ENCODE measurements at regions not wholly inside any gene's neighbourhood (a gene's known extent, or its start where the extent isn't known, plus 50 kb on each side); places are given as distances from the start of the nearest gene placed in this dataset.
A peak's percentile ranks its signal among the peaks of the same experiment; 100 is the strongest.

DNA sequence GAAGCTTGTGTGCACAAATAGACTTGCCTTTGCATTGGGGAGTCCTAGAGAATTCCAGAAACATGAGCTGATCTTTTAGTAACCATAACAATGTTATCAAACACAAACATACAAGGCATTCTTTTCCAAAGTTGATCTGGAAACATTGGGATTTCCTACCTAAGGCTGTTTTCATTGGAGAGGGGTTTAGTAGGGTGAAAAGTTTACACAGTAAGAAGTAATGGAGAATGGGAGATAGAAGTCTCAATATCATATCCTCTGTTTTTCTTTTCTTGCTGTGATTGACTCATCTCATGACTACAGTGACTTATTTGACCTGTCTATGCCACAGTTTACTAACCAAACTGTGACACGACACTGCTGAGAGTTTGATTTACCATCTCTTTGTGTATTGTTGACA lies 65.6 kb upstream of the PLA2G4A start:
- Histone ChIP-seq H3K27me3 (ENCODE audit: control insufficient read depth in 1 of 2, insufficient read depth in 2 of 2, low read length in 2 of 2) (no peaks in the 10 kb centered on the region), H3K27ac (ENCODE audit: extremely low read length, insufficient read depth, low read length) (no peak overlapping the region), H3K4me3 (replicated peaks in 1 of 3; ENCODE audit: insufficient read depth in 1 of 3, low read depth in 2 of 3, low read length in 3 of 3) (no peak overlapping the region), H3K79me2 (ENCODE audit: insufficient read depth, low read length) (no peaks in the 10 kb centered on the region), H3K9ac (ENCODE audit: insufficient read depth, low read depth, low read length) (no peak overlapping the region), H4K20me1 (ENCODE audit: insufficient read depth, low read length) (no peaks in the 10 kb centered on the region; the same call in 1 of the 2 replicates), H2AFZ (ENCODE audit: low read length) (no peak overlapping the region), H3K36me3 (replicated peaks in 1 of 2; ENCODE audit: control insufficient read depth in 1 of 2, insufficient read depth in 2 of 2, low read length in 2 of 2) (no peaks in the 10 kb centered on the region), H3K9me3 (ENCODE audit: low read length) (no peaks in the 10 kb centered on the region), H3K4me1 (ENCODE audit: insufficient read depth, low read length) (no peaks in the 10 kb centered on the region), H3K4me2 (ENCODE audit: low read depth, low read length) (no peak overlapping the region)
- WGBS (ENCODE audit: low lambda C conversion rate): 4% methylated on average over 1 of the region's 1 CpG
- in situ Hi-C loops (cut with HindIII; ENCODE audit: extremely low pct_ligation_motif_present, low pct_unique_long_range_greater_than_20kb) (no loop called here), intact Hi-C loops (cut with micrococcal nuclease; ENCODE audit: unreplicated experiment) (no loop called here)
- no peak for DNase-seq (ENCODE audit: low spot score)
- ATAC-seq: no peak
- no peak for FAIRE-seq
- ChIA-PET CTCF (ENCODE audit: low intra/inter-chr PET ratio, low total read pairs) (no interaction called here), POLR2A (no interaction called here)
- BruUV-seq (replicated peaks): no TSS peak
- TF ChIP-seq, protein P1, sequence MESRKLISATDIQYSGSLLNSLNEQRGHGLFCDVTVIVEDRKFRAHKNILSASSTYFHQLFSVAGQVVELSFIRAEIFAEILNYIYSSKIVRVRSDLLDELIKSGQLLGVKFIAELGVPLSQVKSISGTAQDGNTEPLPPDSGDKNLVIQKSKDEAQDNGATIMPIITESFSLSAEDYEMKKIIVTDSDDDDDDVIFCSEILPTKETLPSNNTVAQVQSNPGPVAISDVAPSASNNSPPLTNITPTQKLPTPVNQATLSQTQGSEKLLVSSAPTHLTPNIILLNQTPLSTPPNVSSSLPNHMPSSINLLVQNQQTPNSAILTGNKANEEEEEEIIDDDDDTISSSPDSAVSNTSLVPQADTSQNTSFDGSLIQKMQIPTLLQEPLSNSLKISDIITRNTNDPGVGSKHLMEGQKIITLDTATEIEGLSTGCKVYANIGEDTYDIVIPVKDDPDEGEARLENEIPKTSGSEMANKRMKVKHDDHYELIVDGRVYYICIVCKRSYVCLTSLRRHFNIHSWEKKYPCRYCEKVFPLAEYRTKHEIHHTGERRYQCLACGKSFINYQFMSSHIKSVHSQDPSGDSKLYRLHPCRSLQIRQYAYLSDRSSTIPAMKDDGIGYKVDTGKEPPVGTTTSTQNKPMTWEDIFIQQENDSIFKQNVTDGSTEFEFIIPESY (CRISPR knock-in tag; IDR thresholded peaks at IDR 0.05): no peak
- TF ChIP-seq ZNF160 (CRISPR knock-in tag; IDR thresholded peaks at IDR 0.05) (no peak), ATF7-NPFF (CRISPR knock-in tag; IDR thresholded peaks at IDR 0.05; ENCODE audit: low read depth) (no peak), FOXK2 (IDR thresholded peaks at IDR 0.05) (no peak), CREBL2 (CRISPR knock-in tag; IDR thresholded peaks at IDR 0.05; ENCODE audit: borderline replicate concordance) (no peak), KDM1A (CRISPR knock-in tag; IDR thresholded peaks at IDR 0.05) (no peak), ZFY (CRISPR knock-in tag; IDR thresholded peaks at IDR 0.05) (no peak)

DNA sequence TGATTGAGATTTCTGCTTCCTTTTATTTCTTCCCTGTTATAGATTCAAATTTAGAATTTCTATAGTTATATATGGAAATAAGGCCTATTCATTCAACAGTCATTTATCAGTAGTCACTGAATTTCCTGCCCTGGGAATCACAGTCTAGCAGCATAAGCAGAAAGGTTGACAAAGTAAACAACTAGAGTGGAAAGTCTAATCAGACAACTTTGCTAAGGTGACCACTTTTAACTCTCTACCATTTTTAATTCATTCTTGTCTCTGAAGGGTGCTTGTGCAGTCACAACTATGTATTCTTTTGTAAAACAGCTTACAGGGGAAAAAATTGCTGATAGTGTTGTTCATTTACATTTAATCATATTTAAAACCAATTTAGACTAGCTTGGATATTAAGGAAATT lies 66.1 kb upstream of the PLA2G4A start:
- no peak overlapping the region for H3K4me2 ChIP-seq (ENCODE audit: low read depth, low read length)
- BruUV-seq (replicated peaks): no TSS peak
- no peaks in the 10 kb centered on the region; the same call in 1 of the 2 replicates for H4K20me1 ChIP-seq (ENCODE audit: insufficient read depth, low read length)
- H3K36me3 ChIP-seq (replicated peaks in 1 of 2; ENCODE audit: control insufficient read depth in 1 of 2, insufficient read depth in 2 of 2, low read length in 2 of 2): no peaks in the 10 kb centered on the region
- in situ Hi-C loops (cut with HindIII; ENCODE audit: extremely low pct_ligation_motif_present, low pct_unique_long_range_greater_than_20kb) (no loop called here), intact Hi-C loops (cut with micrococcal nuclease; ENCODE audit: unreplicated experiment) (no loop called here)
- H3K4me1 ChIP-seq (ENCODE audit: insufficient read depth, low read length): no peaks in the 10 kb centered on the region
- no peaks in the 10 kb centered on the region for H3K9me3 ChIP-seq (ENCODE audit: low read length)
- no peaks in the 10 kb centered on the region for H3K79me2 ChIP-seq (ENCODE audit: insufficient read depth, low read length)
- H3K9ac ChIP-seq (ENCODE audit: insufficient read depth, low read depth, low read length): no peak overlapping the region
- no peak overlapping the region for H2AFZ ChIP-seq (ENCODE audit: low read length)
- POLR2A ChIA-PET: no interaction called here
- no peaks in the 10 kb centered on the region for H3K27me3 ChIP-seq (ENCODE audit: control insufficient read depth in 1 of 2, insufficient read depth in 2 of 2, low read length in 2 of 2)
- no peak overlapping the region for H3K27ac ChIP-seq (ENCODE audit: extremely low read length, insufficient read depth, low read length)
- FAIRE-seq (no peak), DNase-seq (ENCODE audit: low spot score) (no peak), ATAC-seq (no peak)
- peak in 1 of 2 experiments; percentile 14; a peak in 1 of 4 replicates for TF ChIP-seq MAFK (conservative IDR thresholded peaks at IDR 0.05 in 1 of 2, IDR thresholded peaks at IDR 0.05 in 1 of 2; ENCODE audit: low read length in 2 of 2)
- no peak for TF ChIP-seq ZBTB7A (CRISPR knock-in tag; IDR thresholded peaks at IDR 0.05)
- TF ChIP-seq BRD4 (CRISPR knock-in tag; IDR thresholded peaks at IDR 0.05): no peak
- no peak for TF ChIP-seq ZBTB42 (CRISPR knock-in tag; IDR thresholded peaks at IDR 0.05)
- H3K4me3 ChIP-seq (replicated peaks in 1 of 3; ENCODE audit: insufficient read depth in 1 of 3, low read depth in 2 of 3, low read length in 3 of 3): no peak overlapping the region
- CTCF ChIA-PET (ENCODE audit: low intra/inter-chr PET ratio, low total read pairs): no interaction called here
